Astrocyte (in vitro differentiated cells and primary cell): ENCODE measurements at regions not wholly inside any gene's neighbourhood (a gene's known extent, or its start where the extent isn't known, plus 50 kb on each side); places are given as distances from the start of the nearest gene placed in this dataset.

Source experiments
- DNase-seq: peaks from one replicate; pipeline ENCODE4 v3.0.0-alpha.2; 2010; ENCODE audit warnings: low read depth
- FAIRE-seq: peaks from 2 replicates; lab custom pipeline; 2011; peaks lifted over from hg19 to GRCh38; lab: Jason Lieb, UNC
- H2AFZ ChIP-seq: 2 replicates; pipeline ENCODE4 v1.6.0; 2012; ENCODE audit warnings: low read depth, low read length, inconsistent platforms
- H3K27ac ChIP-seq: 2 replicates; pipeline ENCODE4 v1.5.1; 2011; ENCODE audit warnings: low read depth, low read length, inconsistent platforms
- H3K27me3 ChIP-seq: 2 replicates; pipeline ENCODE4 v1.6.0; 2011; ENCODE audit warnings: low read length, inconsistent platforms; ENCODE audit not compliant: insufficient read depth
- H3K36me3 ChIP-seq: 2 replicates; pipeline ENCODE4 v1.5.1; 2011; ENCODE audit warnings: low read length, inconsistent platforms; ENCODE audit not compliant: insufficient read depth
- H3K4me1 ChIP-seq: 2 replicates; pipeline ENCODE4 v1.5.1; 2011; ENCODE audit warnings: low read length, inconsistent platforms; ENCODE audit not compliant: insufficient read depth
- H3K4me2 ChIP-seq: 2 replicates; pipeline ENCODE4 v1.6.0; 2012; ENCODE audit warnings: low read length, inconsistent platforms
- H3K4me3 ChIP-seq: 2 replicates; pipeline ENCODE4 v1.5.1; 2011; ENCODE audit warnings: low read depth, mild to moderate bottlenecking, low read length, inconsistent platforms; ENCODE audit not compliant: insufficient read depth
- H3K79me2 ChIP-seq: 2 replicates; pipeline ENCODE4 v1.6.0; 2012; ENCODE audit warnings: mild to moderate bottlenecking, low read length, inconsistent platforms; ENCODE audit not compliant: insufficient read depth
- H3K9ac ChIP-seq: 2 replicates; pipeline ENCODE4 v1.6.0; 2012; ENCODE audit warnings: mild to moderate bottlenecking, low read length, inconsistent platforms
- H3K9me3 ChIP-seq: 2 replicates; pipeline ENCODE4 v1.5.1; 2012; ENCODE audit warnings: low read depth, mild to moderate bottlenecking, low read length, inconsistent platforms; ENCODE audit not compliant: insufficient read depth
- H4K20me1 ChIP-seq: 2 replicates; pipeline ENCODE4 v1.6.0; 2012; ENCODE audit warnings: low read length, inconsistent platforms; ENCODE audit not compliant: insufficient read depth
- H3K27ac Mint-ChIP-seq: one replicate; pipeline ENCODE4 v1.8.0; 2021; ENCODE audit warnings: mild to moderate bottlenecking, mixed read lengths; ENCODE audit not compliant: unreplicated experiment
- H3K27me3 Mint-ChIP-seq: one replicate; pipeline ENCODE4 v1.8.0; 2021; ENCODE audit warnings: low read depth, mixed read lengths; ENCODE audit not compliant: unreplicated experiment
- H3K36me3 Mint-ChIP-seq: one replicate; pipeline ENCODE4 v1.8.0; 2021; ENCODE audit warnings: low read depth, mixed read lengths; ENCODE audit not compliant: unreplicated experiment
- H3K4me1 Mint-ChIP-seq: one replicate; pipeline ENCODE4 v1.8.0; 2021; ENCODE audit warnings: low read depth, mixed read lengths; ENCODE audit not compliant: unreplicated experiment
- H3K4me3 Mint-ChIP-seq: one replicate; pipeline ENCODE4 v1.8.0; 2021; ENCODE audit warnings: mild to moderate bottlenecking, moderate library complexity, mixed read lengths; ENCODE audit not compliant: unreplicated experiment
- H3K9me3 Mint-ChIP-seq: one replicate; pipeline ENCODE4 v1.8.0; 2021; ENCODE audit warnings: mild to moderate bottlenecking, mixed read lengths; ENCODE audit not compliant: unreplicated experiment
- CTCF ChIP-seq: IDR thresholded peaks from 2 replicates; pipeline ENCODE4 v1.5.1; 2011; ENCODE audit warnings: low read depth, mild to moderate bottlenecking, inconsistent platforms, low read length, moderate library complexity; ENCODE audit not compliant: insufficient read depth
- EZH2 ChIP-seq: IDR thresholded peaks from 2 replicates; pipeline ENCODE4 v1.6.1; 2012; ENCODE audit warnings: mild to moderate bottlenecking, low read length, inconsistent platforms; ENCODE audit not compliant: insufficient read depth

GRCh38 chr9:80086822-80087345, 515.1 kb downstream of the TLE4 start:
- no peaks in the 10 kb centered on the region for H3K9me3 ChIP-seq
- H3K27me3 Mint-ChIP-seq: no peaks in the 10 kb centered on the region
- TF ChIP-seq CTCF: no peak
- no peak for TF ChIP-seq EZH2
- no peaks in the 10 kb centered on the region for H3K79me2 ChIP-seq
- FAIRE-seq (no peak), DNase-seq (no peak)
- H4K20me1 ChIP-seq: no peaks in the 10 kb centered on the region
- no peak overlapping the region for H3K9ac ChIP-seq
- no peak overlapping the region for H3K4me2 ChIP-seq
- no peak overlapping the region for H3K27ac Mint-ChIP-seq
- no peak overlapping the region for H3K4me3 Mint-ChIP-seq
- no peaks in the 10 kb centered on the region for H3K36me3 Mint-ChIP-seq
- H3K4me1 Mint-ChIP-seq: no peaks in the 10 kb centered on the region
- no peaks in the 10 kb centered on the region for H3K4me1 ChIP-seq
- H3K4me3 ChIP-seq: no peak overlapping the region
- no peaks in the 10 kb centered on the region for H3K9me3 Mint-ChIP-seq
- H3K36me3 ChIP-seq: no peaks in the 10 kb centered on the region
- no peak overlapping the region for H3K27ac ChIP-seq
- H2AFZ ChIP-seq: no peak overlapping the region
- H3K27me3 ChIP-seq: no peaks in the 10 kb centered on the region

GRCh38 chr9:80086386-80086785, 514.6 kb downstream of the TLE4 start:
- Histone ChIP-seq H3K79me2 (no peaks in the 10 kb centered on the region), H3K27me3 (no peaks in the 10 kb centered on the region), H3K4me3 (no peak overlapping the region), H3K27ac (no peak overlapping the region), H3K4me1 (no peaks in the 10 kb centered on the region), H3K9me3 (no peaks in the 10 kb centered on the region), H2AFZ (no peak overlapping the region), H3K4me2 (no peak overlapping the region), H3K9ac (no peak overlapping the region), H4K20me1 (no peaks in the 10 kb centered on the region), H3K36me3 (no peaks in the 10 kb centered on the region)
- no peaks in the 10 kb centered on the region for H3K27me3 Mint-ChIP-seq
- FAIRE-seq: no peak
- H3K4me3 Mint-ChIP-seq: no peak overlapping the region
- H3K4me1 Mint-ChIP-seq: no peaks in the 10 kb centered on the region
- H3K9me3 Mint-ChIP-seq: no peaks in the 10 kb centered on the region
- no peak for TF ChIP-seq EZH2
- no peak for TF ChIP-seq CTCF
- H3K27ac Mint-ChIP-seq: no peak overlapping the region
- no peak for DNase-seq
- H3K36me3 Mint-ChIP-seq: no peaks in the 10 kb centered on the region

- H3K4me1 ChIP-seq: no peaks in the 10 kb centered on the region
Measured at GRCh38 chr9:80085668-80086067, 513.9 kb downstream of the TLE4 start.

More at GRCh38 chr9:80085668-80086067, 513.9 kb downstream of the TLE4 start:
- Histone ChIP-seq H3K79me2 (no peaks in the 10 kb centered on the region), H3K27ac (no peak overlapping the region), H3K9ac (no peak overlapping the region), H2AFZ (no peak overlapping the region), H3K27me3 (no peaks in the 10 kb centered on the region), H3K4me3 (no peak overlapping the region), H3K9me3 (no peaks in the 10 kb centered on the region), H3K4me2 (no peak overlapping the region), H4K20me1 (no peaks in the 10 kb centered on the region), H3K36me3 (no peaks in the 10 kb centered on the region)
- Mint-ChIP-seq H3K27ac (no peak overlapping the region), H3K4me3 (no peak overlapping the region), H3K36me3 (no peaks in the 10 kb centered on the region), H3K27me3 (no peaks in the 10 kb centered on the region), H3K4me1 (no peaks in the 10 kb centered on the region), H3K9me3 (no peaks in the 10 kb centered on the region)
- DNase-seq: no peak
- TF ChIP-seq CTCF: no peak
- no peak for FAIRE-seq
